CD4-positive, alpha-beta T cell treated with Interleukin-6 at 100 ng/mL for 8 hours (primary cell): ENCODE measurements at regions not wholly inside any gene's neighbourhood (a gene's known extent, or its start where the extent isn't known, plus 50 kb on each side); places are given as distances from the start of the nearest gene placed in this dataset.

Source experiments
- DNase-seq: peaks from one replicate; pipeline ENCODE4 v3.0.0-alpha.2; 2020; ENCODE audit warnings: mixed read lengths, low spot score

GRCh38 chr22:46090631-46091201 lies 59.6 kb upstream of the PPARA start:
- DNase-seq, result no peak

GRCh38 chr22:46091277-46091977 lies 58.9 kb upstream of the PPARA start:
- DNase-seq, result no peak

- DNase-seq, result no peak
These were observed 58.3 kb upstream of the PPARA start for GRCh38 chr22:46092011-46092410.

- DNase-seq, result no peak
These were observed 57.5 kb upstream of the PPARA start for GRCh38 chr22:46092670-46093410.

GRCh38 chr22:46093796-46094195 lies 56.5 kb upstream of the PPARA start:
- DNase-seq, result no peak

GRCh38 chr22:46094676-46095075 lies 55.6 kb upstream of the PPARA start:
- no peak for DNase-seq

GRCh38 chr22:46096051-46096450 lies 54.3 kb upstream of the PPARA start:
- DNase-seq, result no peak

- no peak for DNase-seq
These were observed 53.6 kb upstream of the PPARA start for GRCh38 chr22:46096706-46097230.

GRCh38 chr22:46097268-46097900 lies 52.9 kb upstream of the PPARA start:
- DNase-seq, result no peak

- no peak for DNase-seq
These were observed 51.5 kb upstream of the PPARA start for GRCh38 chr22:46098525-46099475.

- DNase-seq, result no peak
These were observed 50.6 kb upstream of the PPARA start for GRCh38 chr22:46099740-46100139.

GRCh38 chr22:46100401-46101105 lies 49.8 kb upstream of the PPARA start:
- DNase-seq, result no peak
